BJ (cell line): ENCODE measurements at regions not wholly inside any gene's neighbourhood (a gene's known extent, or its start where the extent isn't known, plus 50 kb on each side); places are given as distances from the start of the nearest gene placed in this dataset.

Experiments
- CTCF ChIA-PET: fragments of 350-600 bp; formaldehyde crosslinking; extraction: SDS; loops from one replicate; lab custom pipeline; 2021; ENCODE audit warnings: antibody characterized with exemption, inconsistent platforms; lab: Yijun Ruan, JAX
- POLR2A ChIA-PET: fragments of 300-600 bp; sonication (Branson Sonifier 250); formaldehyde crosslinking; extraction: SDS; loops from one replicate; lab custom pipeline; 2021; ENCODE audit warnings: antibody characterized with exemption; lab: Charles Lee
- DNase-seq: peaks from one replicate; pipeline ENCODE4 v3.0.0-alpha.2; 2011; ENCODE audit warnings: low read depth
- H3K27me3 ChIP-seq: 2 replicates; pipeline ENCODE4 v1.6.0; 2011; ENCODE audit warnings: low read length; ENCODE audit not compliant: control insufficient read depth, insufficient read depth
- H3K36me3 ChIP-seq: 2 replicates; pipeline ENCODE4 v1.5.1; 2011; ENCODE audit warnings: low read length; ENCODE audit not compliant: control insufficient read depth, insufficient read depth
- H3K4me3 ChIP-seq: 2 replicates; pipeline ENCODE4 v1.5.1; 2011; ENCODE audit warnings: low read depth, mild to moderate bottlenecking, control low read depth, low read length
- TF ChIP-seq, protein P1 (sequence below): IDR thresholded peaks from 2 replicates; pipeline ENCODE4 v1.5.1; 2011; ENCODE audit warnings: low read depth, mild to moderate bottlenecking, control low read depth, inconsistent platforms, low read length, moderate library complexity; ENCODE audit not compliant: insufficient read depth

DNA sequence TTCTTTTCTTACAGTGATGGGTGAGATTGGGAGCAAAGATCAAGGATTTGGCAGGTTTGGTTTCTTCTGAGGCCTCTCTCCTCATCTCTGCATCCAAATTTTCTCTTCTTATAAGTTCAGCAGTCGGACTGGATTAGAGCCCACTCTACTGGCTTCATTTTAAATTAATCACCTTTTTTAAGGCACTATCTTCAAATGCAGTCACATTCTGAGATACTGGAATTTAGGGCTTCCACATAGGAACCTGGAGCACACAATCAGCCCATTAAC lies 56.5 kb upstream of the PLSCR4 start:
- Histone ChIP-seq H3K27me3 (no peaks in the 10 kb centered on the region), H3K4me3 (no peak overlapping the region), H3K36me3 (no peaks in the 10 kb centered on the region)
- no peak for DNase-seq
- CTCF ChIA-PET: interaction anchor here (1.4 kb wide), 1 partner anchor 19 kb away, joined by 3 read pairs; no protein-coding TSS in a partner anchor
- POLR2A ChIA-PET: interaction anchor here (0.6 kb wide), 1 partner anchor 67 kb away, joined by 3 read pairs; no protein-coding TSS in a partner anchor
- TF ChIP-seq, protein P1, sequence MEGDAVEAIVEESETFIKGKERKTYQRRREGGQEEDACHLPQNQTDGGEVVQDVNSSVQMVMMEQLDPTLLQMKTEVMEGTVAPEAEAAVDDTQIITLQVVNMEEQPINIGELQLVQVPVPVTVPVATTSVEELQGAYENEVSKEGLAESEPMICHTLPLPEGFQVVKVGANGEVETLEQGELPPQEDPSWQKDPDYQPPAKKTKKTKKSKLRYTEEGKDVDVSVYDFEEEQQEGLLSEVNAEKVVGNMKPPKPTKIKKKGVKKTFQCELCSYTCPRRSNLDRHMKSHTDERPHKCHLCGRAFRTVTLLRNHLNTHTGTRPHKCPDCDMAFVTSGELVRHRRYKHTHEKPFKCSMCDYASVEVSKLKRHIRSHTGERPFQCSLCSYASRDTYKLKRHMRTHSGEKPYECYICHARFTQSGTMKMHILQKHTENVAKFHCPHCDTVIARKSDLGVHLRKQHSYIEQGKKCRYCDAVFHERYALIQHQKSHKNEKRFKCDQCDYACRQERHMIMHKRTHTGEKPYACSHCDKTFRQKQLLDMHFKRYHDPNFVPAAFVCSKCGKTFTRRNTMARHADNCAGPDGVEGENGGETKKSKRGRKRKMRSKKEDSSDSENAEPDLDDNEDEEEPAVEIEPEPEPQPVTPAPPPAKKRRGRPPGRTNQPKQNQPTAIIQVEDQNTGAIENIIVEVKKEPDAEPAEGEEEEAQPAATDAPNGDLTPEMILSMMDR: no peak

DNA sequence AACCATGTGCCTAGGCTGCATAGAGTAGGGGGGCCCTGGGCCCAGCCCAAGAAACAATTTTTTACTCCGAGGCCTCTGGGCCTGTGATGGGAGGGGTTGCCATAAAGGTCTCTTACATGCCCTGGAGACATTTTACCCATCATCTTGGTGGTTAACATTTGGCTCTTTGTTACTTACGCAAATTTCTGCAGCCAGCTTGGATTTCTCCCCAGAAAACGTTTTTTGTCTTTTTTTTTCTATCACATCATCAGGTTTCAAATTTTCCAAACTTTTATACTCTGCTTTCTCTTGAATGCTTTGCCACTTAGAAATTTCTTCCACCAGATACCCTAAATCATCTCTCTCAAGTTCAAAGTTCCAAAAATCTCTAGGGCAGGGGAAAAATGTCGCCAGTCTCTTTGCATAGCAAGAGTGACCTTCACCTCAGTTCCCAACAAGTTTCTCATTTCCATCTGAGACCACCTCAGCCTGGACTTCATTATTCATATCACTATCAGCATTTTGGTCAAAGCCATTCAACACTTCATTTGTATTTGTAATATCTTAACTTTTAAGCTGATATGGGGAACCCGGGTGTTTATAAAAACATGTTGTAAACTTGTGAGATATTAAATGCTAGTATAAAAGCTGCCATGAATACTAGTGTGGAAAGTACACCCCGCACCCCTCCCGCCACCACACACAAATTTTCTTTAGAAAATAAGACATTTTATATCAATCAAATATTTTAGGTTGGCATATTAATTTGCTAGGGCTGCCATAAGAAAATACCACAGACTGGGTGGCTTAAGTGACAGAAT lies 56.0 kb upstream of the PLSCR4 start:
- Histone ChIP-seq H3K36me3 (no peaks in the 10 kb centered on the region), H3K4me3 (no peak overlapping the region), H3K27me3 (no peaks in the 10 kb centered on the region)
- TF ChIP-seq, protein P1: no peak
- ChIA-PET POLR2A (interaction anchor here (0.6 kb wide), 1 partner anchor 67 kb away, joined by 3 read pairs; no protein-coding TSS in a partner anchor), CTCF (interaction anchor here (1.4 kb wide), 1 partner anchor 20 kb away, joined by 3 read pairs; no protein-coding TSS in a partner anchor)
- no peak for DNase-seq

DNA sequence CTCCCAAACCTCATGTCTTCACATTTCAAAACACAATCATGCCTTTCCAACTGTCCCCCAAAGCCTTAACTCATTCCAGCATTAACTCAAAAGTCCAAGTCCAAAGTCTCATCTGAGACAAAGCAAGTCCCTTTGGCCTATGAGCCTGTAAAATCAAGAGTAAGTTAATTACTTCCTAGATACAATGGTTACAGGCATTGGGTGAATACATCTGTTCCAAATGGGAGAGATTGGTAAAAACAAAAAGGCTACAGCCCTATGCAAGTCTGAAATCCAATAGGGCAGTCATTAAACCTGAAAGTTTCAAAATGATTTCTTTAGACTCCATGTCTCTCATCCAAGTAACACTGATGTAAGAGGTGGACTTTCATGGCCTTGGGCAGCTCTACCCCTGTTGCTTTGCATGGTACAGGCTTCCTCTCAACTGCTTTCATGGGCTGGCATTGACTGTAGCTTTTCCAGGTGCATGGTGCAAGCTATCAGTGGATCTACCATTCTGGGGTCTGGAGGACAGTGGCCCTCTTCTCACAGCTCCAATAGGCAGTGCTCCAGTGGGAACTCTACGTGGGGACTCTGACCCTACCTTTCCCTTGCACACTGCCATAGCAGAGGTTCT lies 55.0 kb upstream of the PLSCR4 start:
- TF ChIP-seq, protein P1: no peak
- POLR2A ChIA-PET: no interaction called here
- H3K27me3 ChIP-seq: no peaks in the 10 kb centered on the region

DNA sequence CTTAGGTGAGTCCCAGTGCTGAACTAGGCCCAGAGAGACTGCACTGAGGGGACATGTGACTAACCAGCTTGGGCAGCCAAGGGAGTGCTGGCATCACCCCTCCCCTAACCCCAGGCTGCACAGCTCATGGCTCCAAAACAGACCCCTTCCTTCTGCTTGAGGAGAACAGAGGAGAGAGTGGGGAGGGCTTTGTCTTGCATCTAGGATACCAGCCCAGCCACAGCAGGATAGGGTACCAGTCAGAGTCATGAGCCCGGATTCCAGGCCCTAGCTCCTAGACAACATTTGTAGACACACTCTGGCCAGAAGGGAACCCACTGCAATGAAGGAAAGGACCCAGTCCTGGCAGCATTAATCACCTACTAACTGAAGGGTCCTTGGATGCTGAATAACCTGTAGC lies 49.9 kb upstream of the PLSCR4 start:
- DNase-seq: no peak
- ChIA-PET POLR2A (no interaction called here), CTCF (no interaction called here)
- H3K27me3 ChIP-seq: no peaks in the 10 kb centered on the region
- H3K36me3 ChIP-seq: no peaks in the 10 kb centered on the region
- TF ChIP-seq, protein P1: no peak
- no peak overlapping the region for H3K4me3 ChIP-seq

More for the DNA sequence above, 55.0 kb upstream of the PLSCR4 start:
- no peaks in the 10 kb centered on the region for H3K36me3 ChIP-seq
- no peak for DNase-seq
- CTCF ChIA-PET: interaction anchor here (1.4 kb wide), 1 partner anchor 21 kb away, joined by 3 read pairs; no protein-coding TSS in a partner anchor
- no peak overlapping the region for H3K4me3 ChIP-seq
